PC-9 (cell line): ENCODE measurements at regions not wholly inside any gene's neighbourhood (a gene's known extent, or its start where the extent isn't known, plus 50 kb on each side); places are given as distances from the start of the nearest gene placed in this dataset.

ENCODE experiments used
- EZH2 ChIP-seq: fragments of 200-600 bp; sonication (generic); IDR thresholded peaks from 2 replicates; pipeline ENCODE4 v1.8.0; 2017; ENCODE audit warnings: antibody characterized with exemption, low read depth
- TF ChIP-seq, protein P1 (sequence below): fragments of 200-600 bp; sonication (generic); conservative IDR thresholded peaks from 2 replicates; pipeline ENCODE4 v1.6.1; 2017; ENCODE audit warnings: mixed run types, antibody characterized with exemption, mild to moderate bottlenecking, moderate library complexity

DNA sequence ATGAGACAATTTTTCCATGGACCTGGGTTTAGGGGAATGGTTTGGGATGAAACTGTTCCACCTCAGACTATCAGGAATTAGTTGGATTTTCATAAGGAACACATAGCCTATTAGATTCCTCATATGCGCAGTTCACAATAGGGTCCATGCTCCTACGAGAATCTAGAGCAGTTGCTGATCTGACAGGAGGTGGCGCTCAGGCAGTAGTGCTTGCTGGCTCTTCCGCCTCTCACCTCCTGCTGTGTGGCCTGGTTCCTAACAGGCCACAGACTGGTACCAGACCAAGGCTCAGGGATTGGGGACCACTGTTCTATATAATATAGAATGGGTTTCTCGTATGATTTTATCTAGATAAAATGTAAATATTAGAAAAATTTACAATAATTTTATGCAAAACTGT, 338.7 kb downstream of the CPS1 start:
- TF ChIP-seq, protein P1, sequence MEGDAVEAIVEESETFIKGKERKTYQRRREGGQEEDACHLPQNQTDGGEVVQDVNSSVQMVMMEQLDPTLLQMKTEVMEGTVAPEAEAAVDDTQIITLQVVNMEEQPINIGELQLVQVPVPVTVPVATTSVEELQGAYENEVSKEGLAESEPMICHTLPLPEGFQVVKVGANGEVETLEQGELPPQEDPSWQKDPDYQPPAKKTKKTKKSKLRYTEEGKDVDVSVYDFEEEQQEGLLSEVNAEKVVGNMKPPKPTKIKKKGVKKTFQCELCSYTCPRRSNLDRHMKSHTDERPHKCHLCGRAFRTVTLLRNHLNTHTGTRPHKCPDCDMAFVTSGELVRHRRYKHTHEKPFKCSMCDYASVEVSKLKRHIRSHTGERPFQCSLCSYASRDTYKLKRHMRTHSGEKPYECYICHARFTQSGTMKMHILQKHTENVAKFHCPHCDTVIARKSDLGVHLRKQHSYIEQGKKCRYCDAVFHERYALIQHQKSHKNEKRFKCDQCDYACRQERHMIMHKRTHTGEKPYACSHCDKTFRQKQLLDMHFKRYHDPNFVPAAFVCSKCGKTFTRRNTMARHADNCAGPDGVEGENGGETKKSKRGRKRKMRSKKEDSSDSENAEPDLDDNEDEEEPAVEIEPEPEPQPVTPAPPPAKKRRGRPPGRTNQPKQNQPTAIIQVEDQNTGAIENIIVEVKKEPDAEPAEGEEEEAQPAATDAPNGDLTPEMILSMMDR, result no peak
- no peak for TF ChIP-seq EZH2
